ENCODE measurements at regions not wholly inside any gene's neighbourhood (a gene's known extent, or its start where the extent isn't known, plus 50 kb on each side); places are given as distances from the start of the nearest gene placed in this dataset.

DNA sequence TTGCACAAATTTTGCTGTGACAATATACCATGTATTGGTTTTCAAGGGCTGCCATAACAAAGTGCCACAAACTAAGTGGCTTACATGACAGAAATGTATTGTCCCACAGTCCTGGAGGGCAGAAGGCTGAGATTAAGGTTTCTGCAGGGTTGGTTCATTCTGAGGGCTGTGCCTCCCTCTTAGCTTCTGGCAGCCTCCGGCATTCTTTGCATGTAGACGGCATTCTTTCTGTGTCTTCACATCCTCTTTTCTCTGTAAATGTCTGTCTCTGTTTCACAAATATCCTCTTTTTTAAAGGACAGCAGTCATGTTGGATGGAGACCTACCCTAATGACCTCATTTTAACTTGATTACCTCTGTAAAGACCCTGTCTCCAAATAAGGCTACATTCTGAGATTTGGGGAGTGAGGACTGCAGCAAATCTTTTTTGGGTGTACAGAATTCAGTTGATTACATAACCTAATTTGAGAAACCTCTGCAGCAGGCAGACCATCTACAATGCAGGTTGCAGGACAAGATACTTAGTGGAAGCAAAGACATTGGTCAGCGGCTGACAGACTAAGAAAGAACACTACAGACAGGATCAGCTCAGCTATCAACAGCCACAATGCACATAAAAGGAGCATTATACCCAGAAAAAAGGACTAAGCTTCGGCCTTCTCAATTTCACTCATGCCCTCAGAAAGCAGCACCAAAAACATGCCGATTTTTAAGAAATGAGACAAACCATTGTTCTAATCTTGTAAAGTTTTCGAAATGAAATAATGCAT, 84.6 kb upstream of the FAM3C start:
- ChIA-PET CTCF (interaction anchor here (1.0 kb wide), 1 partner anchor 113 kb away, joined by 3 read pairs; no protein-coding TSS in a partner anchor), POLR2A (no interaction called here)
- H3K79me2 ChIP-seq (ENCODE audit: insufficient read depth): no peaks in the 10 kb centered on the region
- DNase-seq: no peak
- no peaks in the 10 kb centered on the region for H3K36me3 ChIP-seq (replicated peaks in 1 of 2; ENCODE audit: control insufficient read depth in 1 of 2, insufficient read depth in 2 of 2, low read length in 1 of 2)
- H3F3A ChIP-seq (replicated peaks; ENCODE audit: insufficient read depth): peaks cover 12% of the 10 kb centered on the region
- H3K4me2 ChIP-seq: peak overlapping the region; percentile 14
- H3K27me3 ChIP-seq (ENCODE audit: insufficient read depth): no peaks in the 10 kb centered on the region
- no peak overlapping the region for H3K27ac ChIP-seq (ENCODE audit: low read depth in 2 of 2, low read length in 1 of 2)
- H2AFZ ChIP-seq (ENCODE audit: low read depth): peak overlapping the region; percentile 53; the same call in 1 of the 2 replicates
- no peak overlapping the region for H3K9ac ChIP-seq
- H4K20me1 ChIP-seq (ENCODE audit: insufficient read depth): no peaks in the 10 kb centered on the region
- no peaks in the 10 kb centered on the region for H3K9me3 ChIP-seq
- WGBS (ENCODE audit: low lambda C conversion rate): 51% methylated on average over 6 of the region's 6 CpGs
- no peak overlapping the region for H3K4me3 ChIP-seq (ENCODE audit: low read depth in 2 of 2, low read length in 1 of 2)
- TF ChIP-seq SMC3 (IDR thresholded peaks at IDR 0.05; ENCODE audit: low read depth, low read length): no peak
- TF ChIP-seq, protein P1, sequence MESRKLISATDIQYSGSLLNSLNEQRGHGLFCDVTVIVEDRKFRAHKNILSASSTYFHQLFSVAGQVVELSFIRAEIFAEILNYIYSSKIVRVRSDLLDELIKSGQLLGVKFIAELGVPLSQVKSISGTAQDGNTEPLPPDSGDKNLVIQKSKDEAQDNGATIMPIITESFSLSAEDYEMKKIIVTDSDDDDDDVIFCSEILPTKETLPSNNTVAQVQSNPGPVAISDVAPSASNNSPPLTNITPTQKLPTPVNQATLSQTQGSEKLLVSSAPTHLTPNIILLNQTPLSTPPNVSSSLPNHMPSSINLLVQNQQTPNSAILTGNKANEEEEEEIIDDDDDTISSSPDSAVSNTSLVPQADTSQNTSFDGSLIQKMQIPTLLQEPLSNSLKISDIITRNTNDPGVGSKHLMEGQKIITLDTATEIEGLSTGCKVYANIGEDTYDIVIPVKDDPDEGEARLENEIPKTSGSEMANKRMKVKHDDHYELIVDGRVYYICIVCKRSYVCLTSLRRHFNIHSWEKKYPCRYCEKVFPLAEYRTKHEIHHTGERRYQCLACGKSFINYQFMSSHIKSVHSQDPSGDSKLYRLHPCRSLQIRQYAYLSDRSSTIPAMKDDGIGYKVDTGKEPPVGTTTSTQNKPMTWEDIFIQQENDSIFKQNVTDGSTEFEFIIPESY (IDR thresholded peaks at IDR 0.05; ENCODE audit: borderline replicate concordance, low read depth): no peak
- TF ChIP-seq, protein P2, sequence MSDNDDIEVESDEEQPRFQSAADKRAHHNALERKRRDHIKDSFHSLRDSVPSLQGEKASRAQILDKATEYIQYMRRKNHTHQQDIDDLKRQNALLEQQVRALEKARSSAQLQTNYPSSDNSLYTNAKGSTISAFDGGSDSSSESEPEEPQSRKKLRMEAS (IDR thresholded peaks at IDR 0.05; ENCODE audit: low read depth): no peak
- H3K9me2 ChIP-seq: no peaks in the 10 kb centered on the region
- H3K4me1 ChIP-seq (ENCODE audit: control insufficient read depth in 1 of 2, insufficient read depth in 2 of 2, low read depth in 1 of 2, low read length in 1 of 2): peaks cover 7 to 16% of the 10 kb centered on the region in 2 experiments; a peak in 3 of 4 replicates

DNA sequence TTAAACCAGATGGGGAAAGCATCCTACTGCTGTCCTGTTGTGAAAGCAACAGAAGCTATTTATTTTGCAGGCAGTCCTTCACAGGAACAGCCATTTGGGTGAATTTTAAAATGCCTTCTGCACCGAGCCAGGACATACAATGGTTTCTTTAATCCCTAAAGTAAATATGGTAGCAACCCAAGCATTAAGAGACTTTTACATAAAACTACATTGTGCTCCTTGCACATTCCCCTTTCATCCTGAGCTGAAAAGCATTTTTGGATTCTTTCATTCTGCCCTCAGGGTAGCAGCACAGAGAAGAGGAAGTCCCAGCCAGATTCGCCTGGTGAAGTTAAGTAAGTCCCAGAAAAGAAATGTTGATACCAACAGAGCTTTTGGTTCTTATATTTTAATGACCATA, 84.0 kb upstream of the FAM3C start:
- Histone ChIP-seq H3K27ac (ENCODE audit: low read depth in 2 of 2, low read length in 1 of 2) (no peak overlapping the region), H3K27me3 (ENCODE audit: insufficient read depth) (no peaks in the 10 kb centered on the region), H3K9me2 (no peaks in the 10 kb centered on the region), H3K9ac (no peak overlapping the region), H3K36me3 (replicated peaks in 1 of 2; ENCODE audit: control insufficient read depth in 1 of 2, insufficient read depth in 2 of 2, low read length in 1 of 2) (no peaks in the 10 kb centered on the region), H3K9me3 (no peaks in the 10 kb centered on the region), H4K20me1 (ENCODE audit: insufficient read depth) (no peaks in the 10 kb centered on the region), H3K4me1 (ENCODE audit: control insufficient read depth in 1 of 2, insufficient read depth in 2 of 2, low read depth in 1 of 2, low read length in 1 of 2) (peaks cover 2 to 9% of the 10 kb centered on the region in 2 experiments; a peak in 3 of 4 replicates), H2AFZ (ENCODE audit: low read depth) (peak overlapping the region; percentile 53; the same call in 1 of the 2 replicates), H3F3A (replicated peaks; ENCODE audit: insufficient read depth) (peaks cover 5% of the 10 kb centered on the region), H3K79me2 (ENCODE audit: insufficient read depth) (no peaks in the 10 kb centered on the region), H3K4me3 (ENCODE audit: low read depth in 2 of 2, low read length in 1 of 2) (no peak overlapping the region), H3K4me2 (peak overlapping the region; percentile 14; the same call in 1 of the 2 replicates)
- ChIA-PET POLR2A (no interaction called here), CTCF (interaction anchor here (1.0 kb wide), 1 partner anchor 12 kb away, joined by 4 read pairs; no protein-coding TSS in a partner anchor)
- TF ChIP-seq MEF2A (IDR thresholded peaks at IDR 0.05; ENCODE audit: borderline replicate concordance, low read depth): no peak
- TF ChIP-seq TEAD4 (IDR thresholded peaks at IDR 0.05; ENCODE audit: borderline replicate concordance, insufficient read depth): no peak
- TF ChIP-seq POLR2AphosphoS5 (IDR thresholded peaks at IDR 0.05; ENCODE audit: low read depth, low read length): no peak
- TF ChIP-seq, protein P3, sequence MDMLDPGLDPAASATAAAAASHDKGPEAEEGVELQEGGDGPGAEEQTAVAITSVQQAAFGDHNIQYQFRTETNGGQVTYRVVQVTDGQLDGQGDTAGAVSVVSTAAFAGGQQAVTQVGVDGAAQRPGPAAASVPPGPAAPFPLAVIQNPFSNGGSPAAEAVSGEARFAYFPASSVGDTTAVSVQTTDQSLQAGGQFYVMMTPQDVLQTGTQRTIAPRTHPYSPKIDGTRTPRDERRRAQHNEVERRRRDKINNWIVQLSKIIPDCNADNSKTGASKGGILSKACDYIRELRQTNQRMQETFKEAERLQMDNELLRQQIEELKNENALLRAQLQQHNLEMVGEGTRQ (IDR thresholded peaks at IDR 0.05; ENCODE audit: borderline replicate concordance, low read depth, low read length): no peak
- TF ChIP-seq EZH2phosphoT487 (IDR thresholded peaks at IDR 0.05; ENCODE audit: borderline replicate concordance, low read depth): no peak
- TF ChIP-seq, protein P4, sequence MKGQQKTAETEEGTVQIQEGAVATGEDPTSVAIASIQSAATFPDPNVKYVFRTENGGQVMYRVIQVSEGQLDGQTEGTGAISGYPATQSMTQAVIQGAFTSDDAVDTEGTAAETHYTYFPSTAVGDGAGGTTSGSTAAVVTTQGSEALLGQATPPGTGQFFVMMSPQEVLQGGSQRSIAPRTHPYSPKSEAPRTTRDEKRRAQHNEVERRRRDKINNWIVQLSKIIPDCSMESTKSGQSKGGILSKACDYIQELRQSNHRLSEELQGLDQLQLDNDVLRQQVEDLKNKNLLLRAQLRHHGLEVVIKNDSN (IDR thresholded peaks at IDR 0.05; ENCODE audit: borderline replicate concordance, low read depth): no peak
- no peak for TF ChIP-seq NFIC (IDR thresholded peaks at IDR 0.05; ENCODE audit: borderline replicate concordance)
- TF ChIP-seq GATA2 (CRISPR knock-in tag; IDR thresholded peaks at IDR 0.05): no peak
- TF ChIP-seq TCF12 (IDR thresholded peaks at IDR 0.05): no peak
- no peak for TF ChIP-seq FOXM1 (IDR thresholded peaks at IDR 0.05; ENCODE audit: low read depth)
- no peak for DNase-seq
- WGBS (ENCODE audit: low lambda C conversion rate): 38% methylated on average over 2 of the region's 2 CpGs

Measured in SK-N-SH (cell line).